Fibroblast of lung (primary cell): ENCODE measurements at regions not wholly inside any gene's neighbourhood (a gene's known extent, or its start where the extent isn't known, plus 50 kb on each side); places are given as distances from the start of the nearest gene placed in this dataset.
"Not testable (repeated sequence)": the region's sequence is repeated elsewhere in the genome, so short reads cannot be mapped to it uniquely, and the experiment has no call there.

Experiments used
- DNase-seq, 2 donors: peaks; one replicate each; pipeline versions ENCODE4 v3.0.0 to v3.0.0-alpha.2; 2010; ENCODE audit warnings: low read depth in 2 of 2
- H2AFZ ChIP-seq: 2 replicates; pipeline ENCODE4 v1.5.1; 2012; ENCODE audit warnings: low read length, control low read depth, inconsistent platforms
- H3K27ac ChIP-seq: 2 replicates; pipeline ENCODE4 v1.5.1; 2011; ENCODE audit warnings: low read length, control low read depth; ENCODE audit not compliant: insufficient read depth
- H3K27me3 ChIP-seq: 2 replicates; pipeline ENCODE4 v1.5.1; 2011; ENCODE audit warnings: mild to moderate bottlenecking, low read length; ENCODE audit not compliant: control insufficient read depth, insufficient read depth
- H3K36me3 ChIP-seq: 2 replicates; pipeline ENCODE4 v1.5.1; 2011; ENCODE audit warnings: low read length; ENCODE audit not compliant: control insufficient read depth, insufficient read depth
- H3K4me1 ChIP-seq: 2 replicates; pipeline ENCODE4 v1.5.1; 2011; ENCODE audit warnings: low read length; ENCODE audit not compliant: control insufficient read depth, insufficient read depth; ENCODE audit errors: extremely low read depth
- H3K4me2 ChIP-seq: 2 replicates; pipeline ENCODE4 v1.5.1; 2011; ENCODE audit warnings: low read length, control low read depth; ENCODE audit not compliant: insufficient read depth; ENCODE audit errors: extremely low read depth
- H3K4me3 ChIP-seq, 4 experiments: fragments of 200-600 bp in 1 of 4; sonication (generic) in 1 of 4; replicated peaks in 1 of 4; 2 replicates each; pipeline ENCODE4 v1.5.1; 2011 to 2016; ENCODE audit warnings: low read length in 4 of 4, low read depth in 3 of 4, mild to moderate bottlenecking in 3 of 4, control low read depth in 2 of 4, inconsistent platforms in 1 of 4, mixed read lengths in 1 of 4; ENCODE audit not compliant: insufficient read depth in 1 of 4; ENCODE audit errors: control extremely low read depth in 1 of 4
- H3K79me2 ChIP-seq: 2 replicates; pipeline ENCODE4 v1.5.1; 2012; ENCODE audit warnings: mild to moderate bottlenecking, low read length, inconsistent platforms; ENCODE audit not compliant: control insufficient read depth, insufficient read depth
- H3K9ac ChIP-seq: 2 replicates; pipeline ENCODE4 v1.5.1; 2011; ENCODE audit warnings: mild to moderate bottlenecking, low read length, control low read depth; ENCODE audit not compliant: insufficient read depth
- H3K9me3 ChIP-seq: 2 replicates; pipeline ENCODE4 v1.5.1; 2012; ENCODE audit warnings: low read depth, low read length; ENCODE audit not compliant: control insufficient read depth, insufficient read depth
- H4K20me1 ChIP-seq: 2 replicates; pipeline ENCODE4 v1.5.1; 2011; ENCODE audit warnings: low read length; ENCODE audit not compliant: control insufficient read depth, insufficient read depth; ENCODE audit errors: extremely low read depth
- CTCF ChIP-seq, 2 donors: IDR thresholded peaks in 1 of 2; conservative IDR thresholded peaks in 1 of 2; 1 replicate in 1 of 2; 2 replicates in 1 of 2; pipeline ENCODE4 v1.5.1; 2011 to 2012; ENCODE audit warnings: low read length in 2 of 2, control low read depth in 1 of 2, inconsistent platforms in 1 of 2, low read depth in 1 of 2, mild to moderate bottlenecking in 1 of 2
- EZH2 ChIP-seq: IDR thresholded peaks from 2 replicates; pipeline ENCODE4 v1.5.1; 2012; ENCODE audit warnings: low read length, control low read depth, mild to moderate bottlenecking; ENCODE audit errors: missing control alignments

DNA sequence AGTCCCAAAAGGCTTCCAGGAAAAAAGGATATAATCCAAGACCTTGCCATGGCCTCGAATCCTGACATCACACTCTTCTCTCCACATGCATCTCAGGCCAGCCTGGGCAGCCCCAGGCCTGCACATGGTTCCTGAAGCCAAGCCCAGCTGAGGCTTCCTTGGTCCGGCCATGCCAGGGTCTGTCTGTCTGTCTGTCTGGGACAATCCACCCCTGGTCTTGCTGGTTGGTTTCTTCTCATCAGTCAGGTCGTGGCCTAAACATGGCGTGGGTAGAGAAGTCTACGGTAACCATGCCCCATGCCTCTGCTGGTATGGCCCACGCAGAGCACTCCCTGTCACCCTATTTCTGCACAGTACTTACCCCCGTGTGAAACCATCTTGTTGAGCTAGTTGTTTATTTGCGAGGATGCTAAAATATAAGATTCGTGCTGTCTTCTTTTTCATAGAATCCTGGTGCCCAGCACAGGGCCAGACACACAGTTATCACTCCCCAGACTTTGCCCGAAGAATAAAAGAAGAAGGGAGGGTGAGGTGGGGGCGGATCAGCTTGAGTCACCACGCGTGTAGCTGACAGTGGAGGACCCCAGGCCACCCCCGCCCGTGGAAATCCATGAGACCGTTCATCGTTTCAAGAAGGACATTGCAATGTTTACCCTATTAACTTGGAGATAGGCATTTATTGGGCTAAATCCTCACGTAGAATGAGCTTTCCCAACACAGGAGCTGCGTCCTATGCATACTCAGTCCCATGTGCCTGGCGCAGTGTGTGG lies 107.2 kb downstream of the RNASET2 start:
- Histone ChIP-seq H3K4me3 (no peak overlapping the region), H3K9me3 (no peaks in the 10 kb centered on the region), H2AFZ (no peak overlapping the region), H4K20me1 (no peaks in the 10 kb centered on the region), H3K79me2 (no peaks in the 10 kb centered on the region), H3K27me3 (no peaks in the 10 kb centered on the region), H3K4me1 (no peaks in the 10 kb centered on the region), H3K27ac (no peak overlapping the region), H3K36me3 (no peaks in the 10 kb centered on the region), H3K4me2 (no peak overlapping the region), H3K9ac (no peak overlapping the region)
- TF ChIP-seq EZH2 (no peak), CTCF (conservative IDR thresholded peaks at IDR 0.05 in 1 of 2, IDR thresholded peaks at IDR 0.05 in 1 of 2; ENCODE audit: low read depth in 1 of 2, low read length in 2 of 2) (no peak)
- no peak for DNase-seq

DNA sequence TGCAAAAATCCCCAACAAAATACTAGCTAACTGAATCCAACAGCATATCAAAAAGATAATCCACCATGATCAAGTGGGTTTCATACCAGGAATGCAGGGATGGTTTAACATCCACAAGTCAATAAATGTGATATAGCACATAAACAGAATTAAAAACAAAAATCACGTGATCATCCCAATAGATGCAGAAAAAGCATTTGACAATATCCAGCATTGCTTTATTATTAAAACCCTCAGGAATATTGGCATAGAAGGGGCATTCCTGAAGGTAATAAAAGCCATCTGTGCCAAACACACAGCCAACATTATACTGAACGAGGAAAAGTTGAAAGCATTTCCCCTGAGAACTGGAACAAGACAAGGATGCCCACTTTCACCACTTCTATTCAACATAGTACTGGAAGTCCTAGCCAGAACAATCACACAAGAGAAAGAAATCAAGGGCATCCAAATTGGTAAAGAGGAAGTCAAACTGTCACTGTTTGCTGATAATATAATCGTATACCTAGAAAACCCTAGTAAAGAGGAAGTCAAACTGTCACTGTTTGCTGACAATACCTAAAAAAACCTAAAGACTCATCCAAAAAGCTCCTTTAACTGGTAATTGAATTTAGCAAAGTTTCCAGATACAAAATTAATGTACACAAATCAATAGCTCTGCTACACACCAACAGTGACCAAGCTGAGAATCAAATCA lies 109.8 kb downstream of the RNASET2 start:
- H3K4me1 ChIP-seq, H3K27ac ChIP-seq, H3K79me2 ChIP-seq, H4K20me1 ChIP-seq, H3K4me2 ChIP-seq, H2AFZ ChIP-seq, H3K36me3 ChIP-seq, DNase-seq, H3K9ac ChIP-seq, H3K27me3 ChIP-seq, H3K9me3 ChIP-seq, H3K4me3 ChIP-seq: not testable (repeated sequence)

- no peak for TF ChIP-seq EZH2
- TF ChIP-seq CTCF (conservative IDR thresholded peaks at IDR 0.05 in 1 of 2, IDR thresholded peaks at IDR 0.05 in 1 of 2; ENCODE audit: low read depth in 1 of 2, low read length in 2 of 2), result no peak
- no peaks in the 10 kb centered on the region for H3K36me3 ChIP-seq
These were observed 113.7 kb downstream of the RNASET2 start for GRCh38 chr6:166842607-166843006.

More at GRCh38 chr6:166842607-166843006, 113.7 kb downstream of the RNASET2 start:
- H3K79me2 ChIP-seq, result no peaks in the 10 kb centered on the region
- no peaks in the 10 kb centered on the region for H4K20me1 ChIP-seq
- H3K9me3 ChIP-seq, result no peaks in the 10 kb centered on the region
- H3K4me3 ChIP-seq, result no peak overlapping the region
- no peak overlapping the region for H3K27ac ChIP-seq
- H2AFZ ChIP-seq, result no peak overlapping the region
- no peaks in the 10 kb centered on the region for H3K27me3 ChIP-seq
- H3K4me1 ChIP-seq, result no peaks in the 10 kb centered on the region
- no peak for DNase-seq
- H3K9ac ChIP-seq, result no peak overlapping the region
- H3K4me2 ChIP-seq, result no peak overlapping the region
